ENCODE measurements at regions not wholly inside any gene's neighbourhood (a gene's known extent, or its start where the extent isn't known, plus 50 kb on each side); places are given as distances from the start of the nearest gene placed in this dataset.

GRCh38 chr6:24072038-24072746, 53.8 kb upstream of the NRSN1 start:
- TF ChIP-seq, protein P1, sequence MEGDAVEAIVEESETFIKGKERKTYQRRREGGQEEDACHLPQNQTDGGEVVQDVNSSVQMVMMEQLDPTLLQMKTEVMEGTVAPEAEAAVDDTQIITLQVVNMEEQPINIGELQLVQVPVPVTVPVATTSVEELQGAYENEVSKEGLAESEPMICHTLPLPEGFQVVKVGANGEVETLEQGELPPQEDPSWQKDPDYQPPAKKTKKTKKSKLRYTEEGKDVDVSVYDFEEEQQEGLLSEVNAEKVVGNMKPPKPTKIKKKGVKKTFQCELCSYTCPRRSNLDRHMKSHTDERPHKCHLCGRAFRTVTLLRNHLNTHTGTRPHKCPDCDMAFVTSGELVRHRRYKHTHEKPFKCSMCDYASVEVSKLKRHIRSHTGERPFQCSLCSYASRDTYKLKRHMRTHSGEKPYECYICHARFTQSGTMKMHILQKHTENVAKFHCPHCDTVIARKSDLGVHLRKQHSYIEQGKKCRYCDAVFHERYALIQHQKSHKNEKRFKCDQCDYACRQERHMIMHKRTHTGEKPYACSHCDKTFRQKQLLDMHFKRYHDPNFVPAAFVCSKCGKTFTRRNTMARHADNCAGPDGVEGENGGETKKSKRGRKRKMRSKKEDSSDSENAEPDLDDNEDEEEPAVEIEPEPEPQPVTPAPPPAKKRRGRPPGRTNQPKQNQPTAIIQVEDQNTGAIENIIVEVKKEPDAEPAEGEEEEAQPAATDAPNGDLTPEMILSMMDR (IDR thresholded peaks at IDR 0.05), result no peak
- TF ChIP-seq EZH2phosphoT487 (IDR thresholded peaks at IDR 0.05), result no peak

All from neural progenitor cell (in vitro differentiated cells).